Central memory CD8-positive, alpha-beta T cell (primary cell): ENCODE measurements at regions not wholly inside any gene's neighbourhood (a gene's known extent, or its start where the extent isn't known, plus 50 kb on each side); places are given as distances from the start of the nearest gene placed in this dataset.

Experiments
- ATAC-seq: fragments of 150-1000 bp; cut with Tn5 transposase; replicated peaks from 2 replicates; pipeline ENCODE4 v1.10.0; 2022; ENCODE audit warnings: mild to moderate bottlenecking, moderate FRiP score, moderate number of reproducible peaks; ENCODE audit not compliant: poor library complexity, severe bottlenecking; ENCODE audit errors: extremely low read depth
- DNase-seq, 2 donors: peaks; one replicate each; pipeline ENCODE4 v3.0.0; 2021; ENCODE audit warnings: low spot score in 2 of 2
- H3K27ac Mint-ChIP-seq: one replicate; pipeline ENCODE4 v1.8.0; 2022; ENCODE audit warnings: low read depth, mild to moderate bottlenecking, moderate library complexity, mixed read lengths
- H3K27me3 Mint-ChIP-seq: one replicate; pipeline ENCODE4 v1.8.0; 2022; ENCODE audit warnings: mixed read lengths
- H3K36me3 Mint-ChIP-seq: one replicate; pipeline ENCODE4 v1.8.0; 2022; ENCODE audit warnings: mild to moderate bottlenecking, moderate library complexity, mixed read lengths; ENCODE audit not compliant: insufficient read depth
- H3K4me1 Mint-ChIP-seq: one replicate; pipeline ENCODE4 v1.8.0; 2022; ENCODE audit warnings: mixed read lengths
- H3K4me3 Mint-ChIP-seq: one replicate; pipeline ENCODE4 v1.8.0; 2022; ENCODE audit warnings: mild to moderate bottlenecking, moderate library complexity, mixed read lengths
- H3K9me3 Mint-ChIP-seq: one replicate; pipeline ENCODE4 v1.8.0; 2022; ENCODE audit warnings: mixed read lengths

GRCh38 chr12:20245491-20245890, 122.8 kb upstream of the PDE3A start:
- peaks cover 2% of the 10 kb centered on the region for H3K36me3 Mint-ChIP-seq
- H3K27ac Mint-ChIP-seq: no peak overlapping the region
- DNase-seq (no peak), ATAC-seq (no peak)
- H3K4me3 Mint-ChIP-seq: no peak overlapping the region
- H3K4me1 Mint-ChIP-seq: no peaks in the 10 kb centered on the region
- peaks cover 10% of the 10 kb centered on the region for H3K9me3 Mint-ChIP-seq
- H3K27me3 Mint-ChIP-seq: no peaks in the 10 kb centered on the region

GRCh38 chr12:20248646-20249045, 119.7 kb upstream of the PDE3A start:
- DNase-seq (no peak), ATAC-seq (no peak)
- Mint-ChIP-seq H3K4me1 (no peaks in the 10 kb centered on the region), H3K36me3 (peaks cover 2% of the 10 kb centered on the region), H3K4me3 (no peak overlapping the region), H3K27me3 (no peaks in the 10 kb centered on the region), H3K9me3 (peaks cover 10% of the 10 kb centered on the region), H3K27ac (no peak overlapping the region)

- ATAC-seq: no peak
- Mint-ChIP-seq H3K27ac (no peak overlapping the region), H3K4me1 (no peaks in the 10 kb centered on the region), H3K36me3 (peaks cover 2% of the 10 kb centered on the region), H3K4me3 (no peak overlapping the region), H3K9me3 (peaks cover 14% of the 10 kb centered on the region), H3K27me3 (no peaks in the 10 kb centered on the region)
- DNase-seq: no peak
Observed at GRCh38 chr12:20250761-20251160, 117.6 kb upstream of the PDE3A start.

GRCh38 chr12:20257311-20257710, 111.0 kb upstream of the PDE3A start:
- H3K4me3 Mint-ChIP-seq: no peak overlapping the region
- H3K27ac Mint-ChIP-seq: no peak overlapping the region
- H3K9me3 Mint-ChIP-seq: peaks cover 4% of the 10 kb centered on the region
- no peak for DNase-seq
- H3K27me3 Mint-ChIP-seq: no peaks in the 10 kb centered on the region
- no peaks in the 10 kb centered on the region for H3K4me1 Mint-ChIP-seq
- ATAC-seq: no peak
- no peaks in the 10 kb centered on the region for H3K36me3 Mint-ChIP-seq

GRCh38 chr12:20259786-20260185, 108.6 kb upstream of the PDE3A start:
- no peak for DNase-seq
- Mint-ChIP-seq H3K27me3 (no peaks in the 10 kb centered on the region), H3K36me3 (no peaks in the 10 kb centered on the region), H3K4me3 (no peak overlapping the region), H3K4me1 (no peaks in the 10 kb centered on the region), H3K9me3 (peaks cover 5% of the 10 kb centered on the region), H3K27ac (no peak overlapping the region)
- ATAC-seq: no peak

- Mint-ChIP-seq H3K4me3 (no peak overlapping the region), H3K4me1 (no peaks in the 10 kb centered on the region), H3K9me3 (peaks cover 5% of the 10 kb centered on the region), H3K27ac (no peak overlapping the region), H3K27me3 (no peaks in the 10 kb centered on the region), H3K36me3 (no peaks in the 10 kb centered on the region)
- no peak for DNase-seq
- ATAC-seq: no peak
Observed at GRCh38 chr12:20260851-20261250, 107.5 kb upstream of the PDE3A start.

GRCh38 chr12:20262119-20262518, 106.2 kb upstream of the PDE3A start:
- no peaks in the 10 kb centered on the region for H3K4me1 Mint-ChIP-seq
- peaks cover 5% of the 10 kb centered on the region for H3K9me3 Mint-ChIP-seq
- ATAC-seq: no peak
- no peaks in the 10 kb centered on the region for H3K36me3 Mint-ChIP-seq
- H3K27ac Mint-ChIP-seq: no peak overlapping the region
- H3K27me3 Mint-ChIP-seq: no peaks in the 10 kb centered on the region
- no peak overlapping the region for H3K4me3 Mint-ChIP-seq
- no peak for DNase-seq

GRCh38 chr12:20264026-20264425, 104.3 kb upstream of the PDE3A start:
- H3K36me3 Mint-ChIP-seq: no peaks in the 10 kb centered on the region
- H3K4me3 Mint-ChIP-seq: no peak overlapping the region
- no peaks in the 10 kb centered on the region for H3K4me1 Mint-ChIP-seq
- H3K9me3 Mint-ChIP-seq: peaks cover 11% of the 10 kb centered on the region
- H3K27me3 Mint-ChIP-seq: no peaks in the 10 kb centered on the region
- H3K27ac Mint-ChIP-seq: no peak overlapping the region
- no peak for DNase-seq
- ATAC-seq: no peak

GRCh38 chr12:20264608-20265114, 103.7 kb upstream of the PDE3A start:
- Mint-ChIP-seq H3K36me3 (no peaks in the 10 kb centered on the region), H3K9me3 (peaks cover 11% of the 10 kb centered on the region), H3K4me3 (no peak overlapping the region), H3K4me1 (no peaks in the 10 kb centered on the region), H3K27ac (no peak overlapping the region), H3K27me3 (no peaks in the 10 kb centered on the region)
- DNase-seq (no peak), ATAC-seq (no peak)

- Mint-ChIP-seq H3K27ac (no peak overlapping the region), H3K4me3 (no peak overlapping the region), H3K36me3 (no peaks in the 10 kb centered on the region), H3K4me1 (no peaks in the 10 kb centered on the region), H3K27me3 (no peaks in the 10 kb centered on the region), H3K9me3 (peaks cover 11% of the 10 kb centered on the region)
- DNase-seq: no peak
- ATAC-seq: no peak
Observed at GRCh38 chr12:20268121-20268732, 100.1 kb upstream of the PDE3A start.

GRCh38 chr12:20268771-20269170, 99.6 kb upstream of the PDE3A start:
- H3K9me3 Mint-ChIP-seq: peaks cover 11% of the 10 kb centered on the region
- no peak for DNase-seq
- H3K36me3 Mint-ChIP-seq: no peaks in the 10 kb centered on the region
- no peaks in the 10 kb centered on the region for H3K27me3 Mint-ChIP-seq
- no peak overlapping the region for H3K4me3 Mint-ChIP-seq
- H3K27ac Mint-ChIP-seq: no peak overlapping the region
- ATAC-seq: no peak
- no peaks in the 10 kb centered on the region for H3K4me1 Mint-ChIP-seq

- Mint-ChIP-seq H3K4me3 (no peak overlapping the region), H3K36me3 (no peaks in the 10 kb centered on the region), H3K4me1 (no peaks in the 10 kb centered on the region), H3K27me3 (no peaks in the 10 kb centered on the region), H3K27ac (no peak overlapping the region), H3K9me3 (peaks cover 6% of the 10 kb centered on the region)
- DNase-seq (no peak), ATAC-seq (no peak)
Observed at GRCh38 chr12:20269337-20270067, 98.8 kb upstream of the PDE3A start.

- no peak for DNase-seq
- Mint-ChIP-seq H3K36me3 (no peaks in the 10 kb centered on the region), H3K4me3 (no peak overlapping the region)
Observed at GRCh38 chr12:20270557-20270956, 97.8 kb upstream of the PDE3A start.

More at GRCh38 chr12:20270557-20270956, 97.8 kb upstream of the PDE3A start:
- ATAC-seq: no peak
- Mint-ChIP-seq H3K4me1 (no peaks in the 10 kb centered on the region), H3K9me3 (peaks cover 6% of the 10 kb centered on the region), H3K27me3 (no peaks in the 10 kb centered on the region), H3K27ac (no peak overlapping the region)
